Right lobe of liver (tissue), 6 donors: ENCODE measurements at regions not wholly inside any gene's neighbourhood (a gene's known extent, or its start where the extent isn't known, plus 50 kb on each side); places are given as distances from the start of the nearest gene placed in this dataset.

Experiments
- ATAC-seq, 4 donors: fragments of 200-7000 bp; cut with Tn5 transposase; one replicate each; pipeline ENCODE4 v1.9.1; 2020; ENCODE audit warnings: mild to moderate bottlenecking in 4 of 4, moderate library complexity in 4 of 4
- DNase-seq, 3 donors: peaks; one replicate each; pipeline ENCODE4 v3.0.0-alpha.2; 2020
- H3K27ac ChIP-seq, 3 donors: fragments of 200-600 bp; one replicate each; pipeline ENCODE4 v1.8.0; 2022
- H3K27me3 ChIP-seq, 2 donors: fragments of 200-600 bp; one replicate each; pipeline ENCODE4 v1.8.0; 2022
- H3K36me3 ChIP-seq, 4 donors: fragments of 200-600 bp; sonication (generic) in 1 of 4; one replicate each; pipeline versions ENCODE4 v1.5.1 to v1.8.0; 2017 to 2022; ENCODE audit warnings: control low read depth in 1 of 4
- H3K4me1 ChIP-seq, 4 donors: fragments of 200-600 bp; sonication (generic) in 1 of 4; one replicate each; pipeline versions ENCODE4 v1.5.1 to v1.8.0; 2017 to 2022; ENCODE audit warnings: control low read depth in 1 of 4
- H3K4me3 ChIP-seq, 3 donors: fragments of 200-600 bp; one replicate each; pipeline ENCODE4 v1.8.0; 2022
- H3K9me3 ChIP-seq, 4 donors: fragments of 200-600 bp; sonication (generic) in 1 of 4; one replicate each; pipeline versions ENCODE4 v1.5.1 to v1.8.0; 2017 to 2022; ENCODE audit warnings: control low read depth in 1 of 4
- POLR2A ChIP-seq: fragments of 450-650 bp; IDR thresholded peaks from one replicate; pipeline ENCODE4 v1.6.1; 2017; ENCODE audit warnings: antibody characterized with exemption, mild to moderate bottlenecking
- WGBS: methylation state at CpG from one replicate; pipeline ENCODE4 v1.1.6; 2018; ENCODE audit warnings: low coverage, low lambda C conversion rate; ENCODE audit not compliant: insufficient coverage; ENCODE audit errors: missing lambda C conversion rate; 5-methylcytosine and 5-hydroxymethylcytosine counted together
- intact Hi-C, 2 donors: fragments of 100-400 bp; cut with DNase I; formaldehyde crosslinking; loops; one replicate each; pipeline versions ENCODE4 v1.11.2 to v1.14.1; 2022
- TF ChIP-seq, protein P1 (sequence below), 4 donors: fragments of 200-600 bp in 3 of 4; fragments of 450-650 bp in 1 of 4; IDR thresholded peaks; one replicate each; pipeline versions ENCODE4 v1.5.1 to v1.8.0; 2016 to 2022; ENCODE audit warnings: antibody characterized with exemption in 4 of 4, mild to moderate bottlenecking in 2 of 4
- donor health status: DM: no; HTN: yes; CAD: no.
- donor health status: DM: no; HTN: no; CAD: no.
- donor health status: DM: no; HTN: no; CAD: no.
- donor health status: DM: no; HTN: yes; CAD: no.
- donor health status: DM: no; HTN: yes; CAD: no.

GRCh38 chr21:38680401-38680800, 125.3 kb upstream of the ETS2 start:
- DNase-seq (no peak), ATAC-seq (no peak)
- Histone ChIP-seq H3K36me3 (no peaks in the 10 kb centered on the region), H3K27me3 (no peaks in the 10 kb centered on the region), H3K27ac (no peak overlapping the region), H3K9me3 (no peaks in the 10 kb centered on the region), H3K4me1 (no peaks in the 10 kb centered on the region), H3K4me3 (no peak overlapping the region)
- intact Hi-C loops: no loop called here
- no peak for TF ChIP-seq POLR2A
- TF ChIP-seq, protein P1, sequence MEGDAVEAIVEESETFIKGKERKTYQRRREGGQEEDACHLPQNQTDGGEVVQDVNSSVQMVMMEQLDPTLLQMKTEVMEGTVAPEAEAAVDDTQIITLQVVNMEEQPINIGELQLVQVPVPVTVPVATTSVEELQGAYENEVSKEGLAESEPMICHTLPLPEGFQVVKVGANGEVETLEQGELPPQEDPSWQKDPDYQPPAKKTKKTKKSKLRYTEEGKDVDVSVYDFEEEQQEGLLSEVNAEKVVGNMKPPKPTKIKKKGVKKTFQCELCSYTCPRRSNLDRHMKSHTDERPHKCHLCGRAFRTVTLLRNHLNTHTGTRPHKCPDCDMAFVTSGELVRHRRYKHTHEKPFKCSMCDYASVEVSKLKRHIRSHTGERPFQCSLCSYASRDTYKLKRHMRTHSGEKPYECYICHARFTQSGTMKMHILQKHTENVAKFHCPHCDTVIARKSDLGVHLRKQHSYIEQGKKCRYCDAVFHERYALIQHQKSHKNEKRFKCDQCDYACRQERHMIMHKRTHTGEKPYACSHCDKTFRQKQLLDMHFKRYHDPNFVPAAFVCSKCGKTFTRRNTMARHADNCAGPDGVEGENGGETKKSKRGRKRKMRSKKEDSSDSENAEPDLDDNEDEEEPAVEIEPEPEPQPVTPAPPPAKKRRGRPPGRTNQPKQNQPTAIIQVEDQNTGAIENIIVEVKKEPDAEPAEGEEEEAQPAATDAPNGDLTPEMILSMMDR (IDR thresholded peaks at IDR 0.05): no peak
- 44% methylated on average over 3 of the region's 3 CpGs for WGBS

DNA sequence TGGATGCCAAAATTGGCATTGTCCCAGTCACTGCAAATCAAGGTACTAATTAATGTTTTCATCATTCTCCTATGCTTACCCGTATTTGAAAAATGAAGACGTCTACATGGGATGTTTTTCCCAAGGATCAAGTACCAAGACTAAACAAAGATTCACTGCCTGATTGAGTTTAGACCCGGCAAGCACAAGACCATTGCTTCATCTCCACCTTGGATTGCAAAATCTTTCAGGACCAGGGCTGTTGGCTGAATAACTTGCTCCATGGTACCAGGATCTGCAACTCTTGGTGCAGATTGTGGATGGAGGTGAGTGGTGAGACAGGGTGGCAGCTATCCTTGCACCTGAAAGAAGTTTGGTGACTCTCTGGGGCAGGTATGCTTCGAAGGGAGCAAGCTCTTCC, 122.5 kb upstream of the ETS2 start:
- ATAC-seq (no peak), DNase-seq (no peak)
- Histone ChIP-seq H3K27me3 (no peaks in the 10 kb centered on the region), H3K36me3 (no peaks in the 10 kb centered on the region), H3K4me1 (no peaks in the 10 kb centered on the region), H3K9me3 (no peaks in the 10 kb centered on the region), H3K27ac (no peak overlapping the region), H3K4me3 (no peak overlapping the region)
- TF ChIP-seq POLR2A: no peak
- TF ChIP-seq, protein P1 (IDR thresholded peaks at IDR 0.05): no peak
- intact Hi-C loops: no loop called here
- WGBS: 59% methylated on average over 3 of the region's 4 CpGs

GRCh38 chr21:38688068-38688467, 117.7 kb upstream of the ETS2 start:
- H3K4me1 ChIP-seq: no peaks in the 10 kb centered on the region
- H3K27me3 ChIP-seq: no peaks in the 10 kb centered on the region
- ATAC-seq (no peak), DNase-seq (no peak)
- H3K9me3 ChIP-seq: no peaks in the 10 kb centered on the region
- H3K4me3 ChIP-seq: no peak overlapping the region
- H3K27ac ChIP-seq: no peak overlapping the region
- TF ChIP-seq POLR2A: no peak
- TF ChIP-seq, protein P1 (IDR thresholded peaks at IDR 0.05): no peak
- intact Hi-C loops: no loop called here
- WGBS: 79% methylated on average over 5 of the region's 5 CpGs
- no peaks in the 10 kb centered on the region for H3K36me3 ChIP-seq

GRCh38 chr21:38691631-38692030, 114.1 kb upstream of the ETS2 start:
- Histone ChIP-seq H3K27ac (no peak overlapping the region), H3K36me3 (no peaks in the 10 kb centered on the region), H3K9me3 (no peaks in the 10 kb centered on the region), H3K4me3 (no peak overlapping the region), H3K4me1 (no peaks in the 10 kb centered on the region), H3K27me3 (no peaks in the 10 kb centered on the region)
- intact Hi-C loops: no loop called here
- DNase-seq (no peak), ATAC-seq (no peak)
- TF ChIP-seq POLR2A: no peak
- TF ChIP-seq, protein P1 (IDR thresholded peaks at IDR 0.05): no peak

DNA sequence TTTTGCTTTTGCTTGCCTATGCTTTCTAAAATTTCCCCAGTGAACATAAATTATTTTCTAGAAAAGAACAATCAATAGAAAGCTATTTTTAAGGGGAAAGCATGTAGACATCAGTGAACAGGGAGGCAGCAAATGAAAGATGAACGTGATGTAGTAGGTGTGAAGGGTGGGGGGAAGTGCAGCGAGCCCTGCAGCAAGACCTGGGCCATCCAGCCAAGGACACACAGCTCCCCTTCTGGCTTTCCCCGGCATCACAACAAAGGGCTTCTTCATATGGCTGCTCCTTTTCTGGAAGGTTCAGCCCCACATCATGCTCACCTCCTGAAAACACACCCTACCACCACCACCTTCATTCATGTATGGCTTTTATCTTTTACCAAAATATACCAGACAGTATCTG, 109.2 kb upstream of the ETS2 start:
- intact Hi-C loops: no loop called here
- H3K4me3 ChIP-seq: no peak overlapping the region
- no peaks in the 10 kb centered on the region for H3K4me1 ChIP-seq
- 59% methylated on average over 3 of the region's 3 CpGs for WGBS
- H3K27ac ChIP-seq: no peak overlapping the region
- H3K9me3 ChIP-seq: no peaks in the 10 kb centered on the region
- TF ChIP-seq POLR2A: no peak
- TF ChIP-seq, protein P1 (IDR thresholded peaks at IDR 0.05): no peak
- no peak for DNase-seq
- no peaks in the 10 kb centered on the region for H3K36me3 ChIP-seq
- no peaks in the 10 kb centered on the region for H3K27me3 ChIP-seq
- ATAC-seq: no peak
